OCI-LY3 (cell line): ENCODE measurements at regions not wholly inside any gene's neighbourhood (a gene's known extent, or its start where the extent isn't known, plus 50 kb on each side); places are given as distances from the start of the nearest gene placed in this dataset.

Experiments used
- CTCF ChIP-seq: fragments of 200-600, 300-600 bp; sonication (generic); IDR thresholded peaks from 2 replicates; pipeline ENCODE4 v1.5.1; 2014; ENCODE audit warnings: antibody characterized with exemption, low read length, low read depth
- EZH2phosphoT487 ChIP-seq: fragments of 200-600 bp; shearing (Covaris generic); IDR thresholded peaks from 2 replicates; pipeline ENCODE4 v1.6.1; 2018; ENCODE audit warnings: antibody characterized with exemption, mixed run types, low read depth

- TF ChIP-seq CTCF, result no peak
- no peak for TF ChIP-seq EZH2phosphoT487
Measured at GRCh38 chr14:27410981-27411380, 813.1 kb upstream of the NOVA1 start.
